Stimulated activated CD8-positive, alpha-beta memory T cell treated with anti-CD3 and anti-CD28 coated beads, Interleukin-15, amount 100 ng/mL, for 48 hours (primary cell): ENCODE measurements at regions not wholly inside any gene's neighbourhood (a gene's known extent, or its start where the extent isn't known, plus 50 kb on each side); places are given as distances from the start of the nearest gene placed in this dataset.

Experiments
- DNase-seq, 2 donors: peaks; one replicate each; pipeline ENCODE4 v3.0.0-alpha.2; 2020; ENCODE audit warnings: low read depth in 2 of 2

DNA sequence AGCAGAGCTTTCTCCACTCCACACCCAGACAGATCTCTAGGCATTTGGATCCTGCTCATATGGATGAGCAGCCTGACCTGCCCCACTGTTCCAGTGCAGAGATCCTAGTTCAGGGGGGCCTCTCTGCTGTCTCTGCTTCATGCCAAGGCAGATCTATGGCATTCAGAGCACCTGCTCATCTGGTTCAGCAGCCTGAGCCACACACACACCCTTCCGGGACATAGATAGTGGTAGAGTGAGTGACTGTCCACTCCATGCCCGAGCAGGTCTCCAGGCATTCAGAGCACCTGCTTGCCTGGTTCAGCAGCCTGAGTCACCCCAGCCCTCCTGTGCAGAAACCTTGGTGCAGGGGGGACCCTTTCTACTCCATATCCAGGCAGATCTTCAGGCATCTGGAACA lies 54.3 kb upstream of the ZNF800 start:
- DNase-seq, result no peak
